ENCODE measurements at regions not wholly inside any gene's neighbourhood (a gene's known extent, or its start where the extent isn't known, plus 50 kb on each side); places are given as distances from the start of the nearest gene placed in this dataset.

GRCh38 chr7:119685906-119686305 lies 587.1 kb upstream of the KCND2 start:
- no peak overlapping the region for H3K27ac Mint-ChIP-seq
- DNase-seq (ENCODE audit: low spot score), result no peak
- no peaks in the 10 kb centered on the region for H3K4me1 Mint-ChIP-seq (ENCODE audit: low read depth)
- H3K36me3 Mint-ChIP-seq (ENCODE audit: low read depth), result no peaks in the 10 kb centered on the region
- intact Hi-C loops (cut with micrococcal nuclease), result no loop called here
- H3K9me3 Mint-ChIP-seq, result peaks cover 5% of the 10 kb centered on the region
- no peaks in the 10 kb centered on the region for H3K27me3 Mint-ChIP-seq (ENCODE audit: low read depth)
- H3K4me3 Mint-ChIP-seq (ENCODE audit: low read depth), result no peak overlapping the region

GRCh38 chr7:119688831-119689230 lies 584.1 kb upstream of the KCND2 start:
- intact Hi-C loops (cut with micrococcal nuclease), result no loop called here
- DNase-seq (ENCODE audit: low spot score), result no peak
- Mint-ChIP-seq H3K27me3 (ENCODE audit: low read depth) (no peaks in the 10 kb centered on the region), H3K27ac (no peak overlapping the region), H3K4me3 (ENCODE audit: low read depth) (no peak overlapping the region), H3K9me3 (no peaks in the 10 kb centered on the region), H3K36me3 (ENCODE audit: low read depth) (no peaks in the 10 kb centered on the region), H3K4me1 (ENCODE audit: low read depth) (no peaks in the 10 kb centered on the region)

DNA sequence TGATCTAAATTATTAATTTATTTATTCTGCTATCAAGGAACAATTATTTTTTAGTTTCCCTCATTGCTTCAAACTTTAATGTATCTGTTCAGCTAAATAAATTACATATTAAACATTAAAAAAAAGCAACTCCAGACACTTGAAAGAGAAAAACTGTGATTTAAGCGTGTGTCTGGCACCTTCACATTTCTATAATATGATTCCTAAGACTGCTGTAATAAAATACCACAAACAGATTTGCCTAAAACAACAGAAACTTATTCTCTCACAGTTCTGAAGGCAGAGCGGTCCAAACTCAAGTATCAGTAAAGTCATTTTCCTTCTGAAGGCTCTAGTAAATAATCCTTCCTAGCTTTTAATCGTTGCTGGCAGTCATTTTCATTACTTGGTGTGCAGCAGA lies 580.4 kb upstream of the KCND2 start:
- Mint-ChIP-seq H3K4me3 (ENCODE audit: low read depth) (no peak overlapping the region), H3K4me1 (ENCODE audit: low read depth) (no peaks in the 10 kb centered on the region), H3K9me3 (peaks cover 14% of the 10 kb centered on the region), H3K36me3 (ENCODE audit: low read depth) (no peaks in the 10 kb centered on the region), H3K27ac (no peak overlapping the region), H3K27me3 (ENCODE audit: low read depth) (no peaks in the 10 kb centered on the region)
- intact Hi-C loops (cut with micrococcal nuclease), result no loop called here
- no peak for DNase-seq (ENCODE audit: low spot score)

DNA sequence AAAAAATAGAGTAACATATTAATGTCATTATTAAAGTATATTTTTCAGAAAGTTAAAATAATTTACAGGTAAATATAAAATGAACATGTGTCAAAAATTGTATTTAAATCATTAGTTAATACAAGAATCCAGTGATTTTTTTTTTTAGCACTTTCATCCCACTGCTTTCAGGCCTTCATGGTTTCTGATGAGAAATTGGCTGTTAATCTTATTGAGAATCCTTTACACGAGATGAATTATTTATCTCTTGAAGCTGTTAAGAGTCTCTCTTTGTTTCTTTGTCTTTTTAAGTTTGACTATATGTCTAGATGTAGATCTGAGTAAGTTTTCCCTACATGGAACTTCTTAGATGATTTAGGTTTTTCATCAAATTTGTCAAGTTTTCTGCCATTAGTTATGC lies 578.5 kb upstream of the KCND2 start:
- Mint-ChIP-seq H3K27ac (no peak overlapping the region), H3K36me3 (ENCODE audit: low read depth) (no peaks in the 10 kb centered on the region), H3K4me3 (ENCODE audit: low read depth) (no peak overlapping the region), H3K9me3 (peaks cover 14% of the 10 kb centered on the region), H3K4me1 (ENCODE audit: low read depth) (no peaks in the 10 kb centered on the region), H3K27me3 (ENCODE audit: low read depth) (no peaks in the 10 kb centered on the region)
- intact Hi-C loops (cut with micrococcal nuclease), result no loop called here
- no peak for DNase-seq (ENCODE audit: low spot score)

- intact Hi-C loops (cut with micrococcal nuclease), result no loop called here
- Mint-ChIP-seq H3K27ac (no peak overlapping the region), H3K36me3 (ENCODE audit: low read depth) (no peaks in the 10 kb centered on the region), H3K27me3 (ENCODE audit: low read depth) (no peaks in the 10 kb centered on the region), H3K4me3 (ENCODE audit: low read depth) (no peak overlapping the region), H3K4me1 (ENCODE audit: low read depth) (no peaks in the 10 kb centered on the region), H3K9me3 (peaks cover 14% of the 10 kb centered on the region)
- no peak for DNase-seq (ENCODE audit: low spot score)
Measured at GRCh38 chr7:119696336-119696735, 576.6 kb upstream of the KCND2 start.

DNA sequence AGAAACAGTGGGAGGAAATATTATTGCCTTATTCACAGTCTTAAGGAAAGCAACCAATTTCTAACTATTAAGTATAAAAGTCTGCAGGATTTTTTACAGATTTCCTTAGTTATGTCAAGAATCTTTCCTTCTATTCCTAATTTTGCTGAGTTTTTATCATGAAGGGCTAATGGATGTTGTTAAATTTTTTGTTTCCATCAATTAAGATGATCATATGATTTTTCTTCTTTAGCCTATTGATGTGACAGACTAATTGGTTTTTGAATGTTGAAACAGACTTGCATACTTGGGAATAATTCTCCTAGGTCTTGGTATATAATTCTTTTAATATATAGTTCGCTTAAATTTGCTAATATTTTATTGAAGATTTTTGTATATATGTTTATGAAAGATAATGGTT lies 569.1 kb upstream of the KCND2 start:
- Mint-ChIP-seq H3K4me3 (ENCODE audit: low read depth) (no peak overlapping the region), H3K36me3 (ENCODE audit: low read depth) (no peaks in the 10 kb centered on the region), H3K27me3 (ENCODE audit: low read depth) (no peaks in the 10 kb centered on the region), H3K9me3 (peaks cover 6% of the 10 kb centered on the region), H3K27ac (no peak overlapping the region), H3K4me1 (ENCODE audit: low read depth) (no peaks in the 10 kb centered on the region)
- no peak for DNase-seq (ENCODE audit: low spot score)
- intact Hi-C loops (cut with micrococcal nuclease), result no loop called here

DNA sequence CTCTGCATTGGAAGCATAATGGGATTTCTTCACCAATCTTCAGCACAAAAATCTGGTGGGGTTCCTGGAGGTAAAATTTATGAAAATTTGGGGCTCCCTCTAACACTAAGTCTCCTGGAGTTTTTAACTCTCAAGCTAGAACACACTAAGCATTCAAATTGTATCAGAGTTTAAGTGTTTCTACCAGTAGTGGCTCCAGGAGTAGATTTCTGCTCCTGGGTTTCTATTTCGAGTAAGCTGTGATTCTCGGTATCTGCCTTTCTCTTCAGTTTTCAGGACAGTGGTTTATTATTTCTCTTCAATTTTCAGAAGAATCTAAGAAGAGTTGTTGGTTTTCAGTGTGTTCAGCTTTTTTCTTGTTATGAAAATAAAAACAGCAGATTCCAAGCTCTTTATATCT lies 566.4 kb upstream of the KCND2 start:
- peaks cover 12% of the 10 kb centered on the region for H3K9me3 Mint-ChIP-seq
- no peak for DNase-seq (ENCODE audit: low spot score)
- no peak overlapping the region for H3K27ac Mint-ChIP-seq
- intact Hi-C loops (cut with micrococcal nuclease), result no loop called here
- no peaks in the 10 kb centered on the region for H3K27me3 Mint-ChIP-seq (ENCODE audit: low read depth)
- no peak overlapping the region for H3K4me3 Mint-ChIP-seq (ENCODE audit: low read depth)
- H3K36me3 Mint-ChIP-seq (ENCODE audit: low read depth), result no peaks in the 10 kb centered on the region
- H3K4me1 Mint-ChIP-seq (ENCODE audit: low read depth), result no peaks in the 10 kb centered on the region

GRCh38 chr7:119708891-119709290 lies 564.1 kb upstream of the KCND2 start:
- no peak overlapping the region for H3K4me3 Mint-ChIP-seq (ENCODE audit: low read depth)
- no peak for DNase-seq (ENCODE audit: low spot score)
- H3K27ac Mint-ChIP-seq, result no peak overlapping the region
- H3K9me3 Mint-ChIP-seq, result peaks cover 16% of the 10 kb centered on the region
- H3K27me3 Mint-ChIP-seq (ENCODE audit: low read depth), result no peaks in the 10 kb centered on the region
- H3K36me3 Mint-ChIP-seq (ENCODE audit: low read depth), result no peaks in the 10 kb centered on the region
- H3K4me1 Mint-ChIP-seq (ENCODE audit: low read depth), result no peaks in the 10 kb centered on the region
- intact Hi-C loops (cut with micrococcal nuclease), result no loop called here

DNA sequence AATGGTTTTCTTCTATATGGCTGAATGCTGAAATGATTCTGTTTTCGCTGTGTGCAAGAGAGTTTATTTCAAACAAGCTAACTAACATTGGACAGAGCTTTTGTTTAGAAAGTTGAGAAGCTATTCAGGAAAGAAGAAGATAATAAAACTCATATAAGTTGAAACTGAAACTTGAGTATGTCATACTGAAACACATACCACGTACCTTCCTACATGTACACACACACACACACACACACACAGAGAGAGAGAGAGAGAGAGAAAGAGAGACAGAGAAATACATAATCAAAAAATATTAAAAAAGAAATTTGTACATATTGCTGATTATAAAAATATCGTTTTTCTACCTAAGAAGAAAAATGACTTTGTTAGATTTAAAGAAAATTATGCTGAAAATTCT lies 561.9 kb upstream of the KCND2 start:
- Mint-ChIP-seq H3K4me1 (ENCODE audit: low read depth) (no peaks in the 10 kb centered on the region), H3K36me3 (ENCODE audit: low read depth) (no peaks in the 10 kb centered on the region), H3K27me3 (ENCODE audit: low read depth) (no peaks in the 10 kb centered on the region), H3K9me3 (peaks cover 20% of the 10 kb centered on the region), H3K27ac (no peak overlapping the region), H3K4me3 (ENCODE audit: low read depth) (no peak overlapping the region)
- intact Hi-C loops (cut with micrococcal nuclease), result no loop called here
- no peak for DNase-seq (ENCODE audit: low spot score)

DNA sequence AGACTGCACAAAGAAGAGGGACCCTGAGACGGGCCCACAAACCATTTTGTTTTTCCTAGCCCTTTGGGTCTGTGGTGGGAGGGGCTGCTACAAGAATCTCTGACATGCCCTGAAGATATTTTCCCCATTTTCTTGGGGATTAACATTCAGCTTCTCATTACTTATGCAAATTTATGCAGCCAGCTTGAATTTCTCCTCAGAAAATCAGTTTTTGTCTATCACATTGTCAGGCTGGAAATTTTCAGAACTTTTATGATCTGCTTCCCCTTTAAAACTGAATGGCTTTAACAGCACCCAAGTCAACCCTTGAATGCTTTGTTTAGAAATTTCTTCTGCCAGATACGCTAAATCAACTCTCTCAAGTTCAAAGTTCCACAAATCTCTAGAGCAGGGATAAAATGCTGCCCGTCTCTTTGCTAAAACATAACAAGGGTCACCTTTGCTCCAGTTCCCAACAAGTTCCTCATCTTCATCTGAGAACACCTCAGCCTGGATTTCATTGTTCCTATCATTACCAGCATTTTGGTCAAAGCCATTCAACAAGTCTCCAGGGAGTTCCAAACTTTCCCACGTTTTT lies 560.0 kb upstream of the KCND2 start:
- H3K27ac Mint-ChIP-seq, result no peak overlapping the region
- intact Hi-C loops (cut with micrococcal nuclease), result no loop called here
- no peaks in the 10 kb centered on the region for H3K36me3 Mint-ChIP-seq (ENCODE audit: low read depth)
- H3K9me3 Mint-ChIP-seq, result peaks cover 20% of the 10 kb centered on the region
- H3K4me3 Mint-ChIP-seq (ENCODE audit: low read depth), result no peak overlapping the region
- no peaks in the 10 kb centered on the region for H3K27me3 Mint-ChIP-seq (ENCODE audit: low read depth)
- no peaks in the 10 kb centered on the region for H3K4me1 Mint-ChIP-seq (ENCODE audit: low read depth)
- DNase-seq (ENCODE audit: low spot score), result no peak

GRCh38 chr7:119713606-119714005 lies 559.4 kb upstream of the KCND2 start:
- Mint-ChIP-seq H3K9me3 (peaks cover 17% of the 10 kb centered on the region), H3K4me1 (ENCODE audit: low read depth) (no peaks in the 10 kb centered on the region), H3K27me3 (ENCODE audit: low read depth) (no peaks in the 10 kb centered on the region), H3K36me3 (ENCODE audit: low read depth) (no peaks in the 10 kb centered on the region), H3K27ac (no peak overlapping the region), H3K4me3 (ENCODE audit: low read depth) (no peak overlapping the region)
- intact Hi-C loops (cut with micrococcal nuclease), result no loop called here
- DNase-seq (ENCODE audit: low spot score), result no peak

- H3K4me3 Mint-ChIP-seq (ENCODE audit: low read depth), result no peak overlapping the region
- no peaks in the 10 kb centered on the region for H3K9me3 Mint-ChIP-seq
- intact Hi-C loops (cut with micrococcal nuclease), result loop anchor here (10.0 kb wide), 1 partner anchor 424 kb away; no protein-coding TSS in a partner anchor
- no peak overlapping the region for H3K27ac Mint-ChIP-seq
- no peak for DNase-seq (ENCODE audit: low spot score)
- no peaks in the 10 kb centered on the region for H3K4me1 Mint-ChIP-seq (ENCODE audit: low read depth)
- no peaks in the 10 kb centered on the region for H3K36me3 Mint-ChIP-seq (ENCODE audit: low read depth)
- no peaks in the 10 kb centered on the region for H3K27me3 Mint-ChIP-seq (ENCODE audit: low read depth)
Measured at GRCh38 chr7:119720541-119720940, 552.4 kb upstream of the KCND2 start.

DNA sequence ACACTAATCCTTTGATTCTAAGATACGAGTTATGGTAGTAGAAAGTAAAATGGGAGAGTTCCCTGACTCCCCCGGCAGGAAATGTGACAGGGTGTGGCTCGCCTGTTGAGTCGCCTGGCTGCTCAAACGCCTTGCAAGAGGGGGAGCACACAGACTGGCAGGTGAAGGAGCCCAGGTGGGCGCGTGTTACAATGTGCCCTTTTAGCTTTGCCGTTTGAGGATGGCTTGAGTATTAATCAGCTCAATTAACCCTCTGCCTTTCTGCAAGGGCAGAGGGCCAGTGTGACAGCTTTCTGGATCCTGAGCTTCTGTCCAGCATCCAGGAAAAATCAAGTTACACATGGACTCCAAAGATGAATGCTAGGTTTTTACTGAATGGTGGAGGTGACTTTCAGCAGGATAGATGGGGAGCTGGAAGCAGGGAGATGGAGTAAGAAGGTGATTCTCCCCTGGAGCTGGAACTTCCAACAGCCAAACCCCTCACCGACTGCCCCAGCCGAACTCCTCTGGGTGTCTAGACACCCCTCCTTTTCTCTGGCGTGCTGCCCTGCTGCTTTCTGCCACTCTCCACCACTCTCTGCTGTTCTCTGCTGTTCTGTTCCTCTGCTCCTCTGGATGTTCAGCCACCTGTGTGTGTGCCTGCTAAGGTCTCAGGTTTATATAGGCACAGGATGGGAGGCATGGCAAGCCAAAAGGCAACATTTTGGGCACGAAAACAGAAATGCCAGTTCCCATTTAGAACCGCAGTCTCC lies 548.8 kb upstream of the KCND2 start:
- no peak for DNase-seq (ENCODE audit: low spot score)
- Mint-ChIP-seq H3K9me3 (no peaks in the 10 kb centered on the region), H3K36me3 (ENCODE audit: low read depth) (no peaks in the 10 kb centered on the region), H3K4me1 (ENCODE audit: low read depth) (no peaks in the 10 kb centered on the region), H3K4me3 (ENCODE audit: low read depth) (no peak overlapping the region), H3K27me3 (ENCODE audit: low read depth) (no peaks in the 10 kb centered on the region), H3K27ac (no peak overlapping the region)
- intact Hi-C loops (cut with micrococcal nuclease), result loop anchor here (10.0 kb wide), 1 partner anchor 421 kb away; no protein-coding TSS in a partner anchor
